Smooth muscle cell (in vitro differentiated cells): ENCODE measurements at regions not wholly inside any gene's neighbourhood (a gene's known extent, or its start where the extent isn't known, plus 50 kb on each side); places are given as distances from the start of the nearest gene placed in this dataset.

Source experiments
- DNase-seq: peaks from one replicate; lab custom pipeline; 2025; ENCODE audit not compliant: unreplicated experiment; lab: John Stamatoyannopoulos, UW
- H2AFZ ChIP-seq: fragments of 200-600 bp; sonication (generic); 2 replicates; pipeline ENCODE4 v1.6.0; 2016; ENCODE audit warnings: antibody characterized with exemption, low read depth, mild to moderate bottlenecking
- H3F3A ChIP-seq: fragments of 200-600 bp; sonication (generic); 2 replicates; pipeline ENCODE4 v1.6.0; 2017; ENCODE audit warnings: antibody characterized with exemption, low read depth
- H3K27ac ChIP-seq: fragments of 200-600 bp; sonication (generic); 2 replicates; pipeline ENCODE4 v1.5.1; 2016; ENCODE audit warnings: low read depth, mild to moderate bottlenecking
- H3K27me3 ChIP-seq: fragments of 200-600 bp; sonication (generic); 2 replicates; pipeline ENCODE4 v1.6.1; 2016; ENCODE audit warnings: low read depth, mild to moderate bottlenecking
- H3K36me3 ChIP-seq: fragments of 200-600 bp; sonication (generic); 2 replicates; pipeline ENCODE4 v1.5.1; 2016; ENCODE audit warnings: low read depth
- H3K4me1 ChIP-seq: fragments of 200-600 bp; sonication (generic); 2 replicates; pipeline ENCODE4 v1.5.1; 2016; ENCODE audit warnings: low read depth
- H3K4me2 ChIP-seq: fragments of 200-600 bp; sonication (generic); 2 replicates; pipeline ENCODE4 v1.6.0; 2016; ENCODE audit warnings: mild to moderate bottlenecking
- H3K4me3 ChIP-seq: fragments of 200-600 bp; sonication (generic); 2 replicates; pipeline ENCODE4 v1.5.1; 2016; ENCODE audit warnings: mild to moderate bottlenecking
- H3K79me2 ChIP-seq: fragments of 200-600 bp; sonication (generic); 2 replicates; pipeline ENCODE4 v1.6.0; 2016; ENCODE audit warnings: low read depth, mild to moderate bottlenecking
- H3K9ac ChIP-seq: fragments of 200-600 bp; sonication (generic); 2 replicates; pipeline ENCODE4 v1.6.0; 2016; ENCODE audit warnings: low read depth
- H3K9me3 ChIP-seq: fragments of 200-600 bp; sonication (generic); replicated peaks from 2 replicates; pipeline ENCODE4 v1.5.1; 2016; ENCODE audit warnings: low read depth
- H4K20me1 ChIP-seq: fragments of 200-600 bp; sonication (generic); 2 replicates; pipeline ENCODE4 v1.6.0; 2016; ENCODE audit warnings: low read depth
- WGBS: methylation state at CpG from one replicate; pipeline ENCODE4 v1.1.7; 2016; ENCODE audit warnings: low lambda C conversion rate; 5-methylcytosine and 5-hydroxymethylcytosine counted together
- TF ChIP-seq, protein P1 (sequence below): fragments of 200-600 bp; sonication (generic); IDR thresholded peaks from 2 replicates; pipeline ENCODE4 v1.5.1; 2017; ENCODE audit warnings: borderline replicate concordance, mild to moderate bottlenecking, antibody characterized with exemption; ENCODE audit not compliant: insufficient read depth, poor library complexity, severe bottlenecking

- no peaks in the 10 kb centered on the region for H3K79me2 ChIP-seq
- H3K4me2 ChIP-seq, result no peak overlapping the region
- H3K9me3 ChIP-seq, result no peaks in the 10 kb centered on the region
- H3K4me1 ChIP-seq, result no peaks in the 10 kb centered on the region
- H4K20me1 ChIP-seq, result no peaks in the 10 kb centered on the region
- DNase-seq, result no peak
- no peaks in the 10 kb centered on the region for H3K27me3 ChIP-seq
- 88% methylated on average over 2 of the region's 2 CpGs for WGBS
- H3F3A ChIP-seq, result peaks cover 4% of the 10 kb centered on the region
- no peak overlapping the region for H3K4me3 ChIP-seq
- no peak overlapping the region for H2AFZ ChIP-seq
- H3K27ac ChIP-seq, result no peak overlapping the region
- TF ChIP-seq, protein P1, sequence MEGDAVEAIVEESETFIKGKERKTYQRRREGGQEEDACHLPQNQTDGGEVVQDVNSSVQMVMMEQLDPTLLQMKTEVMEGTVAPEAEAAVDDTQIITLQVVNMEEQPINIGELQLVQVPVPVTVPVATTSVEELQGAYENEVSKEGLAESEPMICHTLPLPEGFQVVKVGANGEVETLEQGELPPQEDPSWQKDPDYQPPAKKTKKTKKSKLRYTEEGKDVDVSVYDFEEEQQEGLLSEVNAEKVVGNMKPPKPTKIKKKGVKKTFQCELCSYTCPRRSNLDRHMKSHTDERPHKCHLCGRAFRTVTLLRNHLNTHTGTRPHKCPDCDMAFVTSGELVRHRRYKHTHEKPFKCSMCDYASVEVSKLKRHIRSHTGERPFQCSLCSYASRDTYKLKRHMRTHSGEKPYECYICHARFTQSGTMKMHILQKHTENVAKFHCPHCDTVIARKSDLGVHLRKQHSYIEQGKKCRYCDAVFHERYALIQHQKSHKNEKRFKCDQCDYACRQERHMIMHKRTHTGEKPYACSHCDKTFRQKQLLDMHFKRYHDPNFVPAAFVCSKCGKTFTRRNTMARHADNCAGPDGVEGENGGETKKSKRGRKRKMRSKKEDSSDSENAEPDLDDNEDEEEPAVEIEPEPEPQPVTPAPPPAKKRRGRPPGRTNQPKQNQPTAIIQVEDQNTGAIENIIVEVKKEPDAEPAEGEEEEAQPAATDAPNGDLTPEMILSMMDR, result no peak
- H3K36me3 ChIP-seq, result no peaks in the 10 kb centered on the region
- H3K9ac ChIP-seq, result no peak overlapping the region
These were observed 123.1 kb upstream of the MID1 start for GRCh38 chrX:10743476-10743875.

DNA sequence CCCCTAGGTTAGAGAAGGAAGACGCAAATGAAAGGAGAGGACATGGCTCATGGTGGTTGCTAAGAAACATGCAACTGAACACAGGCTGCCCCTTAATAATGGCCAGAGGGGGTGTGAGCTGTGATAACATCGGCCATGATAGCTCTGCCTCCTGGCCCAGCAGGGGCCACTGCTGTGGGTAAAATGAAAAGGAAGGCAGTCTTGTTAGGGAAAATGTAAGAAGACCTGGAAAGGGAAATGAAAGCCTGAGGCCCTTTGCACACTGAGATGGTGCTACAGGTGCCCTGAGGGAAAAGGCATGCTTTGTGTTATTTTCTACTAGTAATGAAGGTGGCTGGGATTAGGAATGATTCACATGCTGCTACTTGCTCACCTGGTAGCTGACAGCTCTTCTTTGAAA lies 123.6 kb upstream of the MID1 start:
- H3K4me2 ChIP-seq, result no peak overlapping the region
- H3K9ac ChIP-seq, result no peak overlapping the region
- no peaks in the 10 kb centered on the region for H3K36me3 ChIP-seq
- H4K20me1 ChIP-seq, result no peaks in the 10 kb centered on the region
- no peak for DNase-seq
- no peak overlapping the region for H2AFZ ChIP-seq
- H3K9me3 ChIP-seq, result no peaks in the 10 kb centered on the region
- H3K4me3 ChIP-seq, result no peak overlapping the region
- peaks cover 4% of the 10 kb centered on the region for H3F3A ChIP-seq
- no peak overlapping the region for H3K27ac ChIP-seq
- H3K27me3 ChIP-seq, result no peaks in the 10 kb centered on the region
- H3K4me1 ChIP-seq, result no peaks in the 10 kb centered on the region
- H3K79me2 ChIP-seq, result no peaks in the 10 kb centered on the region
- TF ChIP-seq, protein P1, result no peak
- WGBS, result 74% methylated on average over 2 of the region's 2 CpGs

DNA sequence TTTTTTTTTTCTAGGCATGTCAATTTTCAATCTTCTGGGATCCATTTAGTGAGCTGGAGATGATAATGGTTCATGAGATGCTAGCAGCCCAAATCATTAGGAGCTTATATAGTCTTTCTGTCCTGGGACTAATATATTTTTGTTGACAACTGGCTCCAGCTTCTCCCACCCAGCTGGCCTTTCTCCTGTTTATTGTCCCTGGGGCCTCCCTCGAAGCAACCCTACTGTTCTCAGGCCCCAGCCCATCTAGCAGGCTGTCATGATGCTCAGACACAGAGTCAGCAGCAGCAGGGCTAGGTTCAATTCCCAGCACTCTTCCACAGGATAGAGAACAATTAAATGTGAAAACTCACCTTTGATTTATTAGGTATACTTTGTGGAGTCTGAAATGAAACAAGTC lies 127.6 kb upstream of the MID1 start:
- no peak for DNase-seq
- no peaks in the 10 kb centered on the region for H3K4me1 ChIP-seq
- TF ChIP-seq, protein P1, result no peak
- H4K20me1 ChIP-seq, result no peaks in the 10 kb centered on the region
- no peak overlapping the region for H3K9ac ChIP-seq
- H3K79me2 ChIP-seq, result no peaks in the 10 kb centered on the region
- H3K27me3 ChIP-seq, result no peaks in the 10 kb centered on the region
- no peak overlapping the region for H3K4me2 ChIP-seq
- no peak overlapping the region for H2AFZ ChIP-seq
- no peaks in the 10 kb centered on the region for H3K9me3 ChIP-seq
- 48% methylated on average over 1 of the region's 1 CpG for WGBS
- H3K4me3 ChIP-seq, result no peak overlapping the region
- no peaks in the 10 kb centered on the region for H3K36me3 ChIP-seq
- H3F3A ChIP-seq, result no peaks in the 10 kb centered on the region
- peak overlapping the region; percentile 48 for H3K27ac ChIP-seq

DNA sequence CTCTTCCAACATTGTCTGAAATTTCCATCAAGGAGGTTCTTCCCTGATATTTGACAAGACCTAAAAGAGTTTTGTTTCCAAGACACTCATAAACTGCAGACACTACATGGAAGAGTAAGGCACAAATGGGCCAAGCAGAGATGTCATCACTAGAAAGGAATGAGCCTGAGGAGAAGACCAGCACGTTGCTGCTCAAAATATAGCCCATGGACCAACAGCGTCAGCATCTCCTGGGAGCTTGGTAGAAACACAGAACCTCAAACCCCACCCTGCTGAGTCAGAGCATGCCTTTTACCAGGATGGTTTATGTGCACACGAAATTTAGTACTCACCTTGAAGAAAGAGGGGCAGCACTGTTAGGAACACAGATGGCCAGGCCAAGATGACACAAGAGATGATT lies 128.7 kb upstream of the MID1 start:
- Histone ChIP-seq H2AFZ (no peak overlapping the region), H3K4me2 (no peak overlapping the region), H3K36me3 (no peaks in the 10 kb centered on the region), H3K9me3 (no peaks in the 10 kb centered on the region), H3K9ac (no peak overlapping the region), H3F3A (no peaks in the 10 kb centered on the region), H3K4me1 (no peaks in the 10 kb centered on the region), H3K4me3 (no peak overlapping the region), H3K27ac (peak overlapping the region; percentile 53), H3K79me2 (no peaks in the 10 kb centered on the region), H3K27me3 (no peaks in the 10 kb centered on the region), H4K20me1 (no peaks in the 10 kb centered on the region)
- WGBS, result 40% methylated on average over 3 of the region's 3 CpGs
- DNase-seq, result no peak
- TF ChIP-seq, protein P1, result no peak
